Tibial nerve (tissue), 4 donors: ENCODE measurements at regions not wholly inside any gene's neighbourhood (a gene's known extent, or its start where the extent isn't known, plus 50 kb on each side); places are given as distances from the start of the nearest gene placed in this dataset.

Experiments used
- DNase-seq, 2 donors: peaks; one replicate each; pipeline ENCODE4 v3.0.0-alpha.2; 2019; ENCODE audit warnings: low spot score in 2 of 2
- H3K27ac ChIP-seq, 4 donors: fragments of 200-600 bp; sonication (generic) in 3 of 4; one replicate each; pipeline ENCODE4 v1.5.1; 2017 to 2019; ENCODE audit warnings: mild to moderate bottlenecking in 1 of 4
- H3K27me3 ChIP-seq, 2 donors: fragments of 200-600 bp; sonication (generic) in 1 of 2; one replicate each; pipeline versions ENCODE4 v1.5.1 to v1.6.0; 2017 to 2019
- H3K36me3 ChIP-seq, 3 donors: fragments of 200-600 bp; sonication (generic); one replicate each; pipeline ENCODE4 v1.5.1; 2018 to 2019
- H3K4me1 ChIP-seq, 4 donors: fragments of 200-600 bp; sonication (generic) in 3 of 4; one replicate each; pipeline ENCODE4 v1.5.1; 2017 to 2019
- H3K4me3 ChIP-seq, 4 donors: fragments of 200-600 bp; sonication (generic) in 3 of 4; one replicate each; pipeline ENCODE4 v1.5.1; 2017 to 2019; ENCODE audit warnings: mild to moderate bottlenecking in 1 of 4, moderate library complexity in 1 of 4
- H3K9me3 ChIP-seq, 4 donors: fragments of 200-600 bp; sonication (generic) in 3 of 4; one replicate each; pipeline ENCODE4 v1.5.1; 2017 to 2019
- EP300 ChIP-seq, 2 donors: sonication (generic); formaldehyde crosslinking; IDR thresholded peaks; one replicate each; pipeline ENCODE4 v1.6.1; 2017; ENCODE audit warnings: antibody characterized with exemption in 2 of 2, mild to moderate bottlenecking in 1 of 2
- POLR2A ChIP-seq, 2 donors: fragments of 450-650 bp; IDR thresholded peaks; one replicate each; pipeline ENCODE4 v1.6.1; 2017; ENCODE audit warnings: antibody characterized with exemption in 2 of 2, mild to moderate bottlenecking in 2 of 2, moderate library complexity in 2 of 2
- WGBS, 2 donors: methylation state at CpG; one replicate each; pipeline ENCODE4 v1.1.5; 2018; 5-methylcytosine and 5-hydroxymethylcytosine counted together
- TF ChIP-seq, protein P1 (sequence below), 5 experiments: fragments of 200-600 bp in 3 of 5; fragments of 450-650 bp in 2 of 5; sonication (generic) in 3 of 5; IDR thresholded peaks; one replicate each; pipeline ENCODE4 v1.5.1; 2016 to 2019; ENCODE audit warnings: antibody characterized with exemption in 5 of 5, mild to moderate bottlenecking in 3 of 5, moderate library complexity in 2 of 5

DNA sequence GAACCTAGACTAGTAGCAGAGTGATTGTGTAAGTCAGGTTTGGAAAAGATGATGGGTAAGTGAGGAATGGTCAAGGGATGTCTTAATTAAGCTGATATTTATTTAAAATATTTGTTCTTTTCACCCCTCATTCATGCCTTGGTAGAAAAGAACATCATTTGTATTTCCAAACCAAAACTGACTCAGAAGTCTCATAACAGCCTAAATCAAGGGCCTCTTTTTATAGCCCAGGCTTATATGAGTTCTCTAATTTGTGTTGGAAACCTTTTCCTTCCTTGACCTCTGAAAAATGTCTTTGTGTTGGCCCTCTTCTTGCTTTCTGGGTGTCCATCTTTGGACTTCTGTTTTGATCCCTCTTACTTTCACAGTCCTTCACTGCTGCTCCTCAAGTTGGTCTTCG is 1428.2 kb downstream of the MRPL39 start:
- no peaks in the 10 kb centered on the region for H3K4me1 ChIP-seq
- no peak overlapping the region for H3K4me3 ChIP-seq
- H3K36me3 ChIP-seq: no peaks in the 10 kb centered on the region
- H3K27me3 ChIP-seq: no peaks in the 10 kb centered on the region
- DNase-seq: no peak
- WGBS, 2 donors: 72 to 83% methylated on average over 1 of the region's 1 CpG
- no peak overlapping the region for H3K27ac ChIP-seq
- peaks cover 0 to 3% (median 0%) of the 10 kb centered on the region in 4 donors for H3K9me3 ChIP-seq
- TF ChIP-seq, protein P1, sequence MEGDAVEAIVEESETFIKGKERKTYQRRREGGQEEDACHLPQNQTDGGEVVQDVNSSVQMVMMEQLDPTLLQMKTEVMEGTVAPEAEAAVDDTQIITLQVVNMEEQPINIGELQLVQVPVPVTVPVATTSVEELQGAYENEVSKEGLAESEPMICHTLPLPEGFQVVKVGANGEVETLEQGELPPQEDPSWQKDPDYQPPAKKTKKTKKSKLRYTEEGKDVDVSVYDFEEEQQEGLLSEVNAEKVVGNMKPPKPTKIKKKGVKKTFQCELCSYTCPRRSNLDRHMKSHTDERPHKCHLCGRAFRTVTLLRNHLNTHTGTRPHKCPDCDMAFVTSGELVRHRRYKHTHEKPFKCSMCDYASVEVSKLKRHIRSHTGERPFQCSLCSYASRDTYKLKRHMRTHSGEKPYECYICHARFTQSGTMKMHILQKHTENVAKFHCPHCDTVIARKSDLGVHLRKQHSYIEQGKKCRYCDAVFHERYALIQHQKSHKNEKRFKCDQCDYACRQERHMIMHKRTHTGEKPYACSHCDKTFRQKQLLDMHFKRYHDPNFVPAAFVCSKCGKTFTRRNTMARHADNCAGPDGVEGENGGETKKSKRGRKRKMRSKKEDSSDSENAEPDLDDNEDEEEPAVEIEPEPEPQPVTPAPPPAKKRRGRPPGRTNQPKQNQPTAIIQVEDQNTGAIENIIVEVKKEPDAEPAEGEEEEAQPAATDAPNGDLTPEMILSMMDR (IDR thresholded peaks at IDR 0.05): no peak
- TF ChIP-seq POLR2A (IDR thresholded peaks at IDR 0.05): no peak
- TF ChIP-seq EP300 (IDR thresholded peaks at IDR 0.05): no peak

DNA sequence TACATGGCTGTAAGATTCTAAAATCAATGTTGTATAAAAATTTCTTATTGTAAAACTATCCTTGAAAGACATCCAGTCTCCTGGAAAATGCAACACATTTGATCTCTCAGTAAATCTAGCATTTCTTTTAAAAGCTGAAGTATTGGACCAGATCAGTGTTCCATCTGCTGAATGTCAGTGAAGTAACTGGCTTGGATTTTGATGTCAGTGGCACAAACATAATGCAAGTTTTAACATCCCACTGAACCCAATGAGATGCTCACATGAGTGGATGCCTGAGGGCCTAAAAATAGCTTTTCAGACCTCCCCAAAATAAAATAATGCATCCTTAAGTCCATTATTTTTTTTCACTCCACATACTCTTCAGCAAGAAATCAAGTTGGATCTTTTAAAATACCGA is 1432.2 kb downstream of the MRPL39 start:
- no peaks in the 10 kb centered on the region for H3K4me1 ChIP-seq
- H3K27ac ChIP-seq: no peak overlapping the region
- H3K4me3 ChIP-seq: no peak overlapping the region
- TF ChIP-seq POLR2A (IDR thresholded peaks at IDR 0.05) (no peak), EP300 (IDR thresholded peaks at IDR 0.05) (no peak)
- TF ChIP-seq, protein P1 (IDR thresholded peaks at IDR 0.05): no peak
- DNase-seq: no peak
- H3K27me3 ChIP-seq: no peaks in the 10 kb centered on the region
- H3K9me3 ChIP-seq: peaks cover 0 to 3% (median 0%) of the 10 kb centered on the region in 4 donors
- 87 to 92% methylated on average over 1 of the region's 1 CpG for WGBS, 2 donors
- H3K36me3 ChIP-seq: no peaks in the 10 kb centered on the region

DNA sequence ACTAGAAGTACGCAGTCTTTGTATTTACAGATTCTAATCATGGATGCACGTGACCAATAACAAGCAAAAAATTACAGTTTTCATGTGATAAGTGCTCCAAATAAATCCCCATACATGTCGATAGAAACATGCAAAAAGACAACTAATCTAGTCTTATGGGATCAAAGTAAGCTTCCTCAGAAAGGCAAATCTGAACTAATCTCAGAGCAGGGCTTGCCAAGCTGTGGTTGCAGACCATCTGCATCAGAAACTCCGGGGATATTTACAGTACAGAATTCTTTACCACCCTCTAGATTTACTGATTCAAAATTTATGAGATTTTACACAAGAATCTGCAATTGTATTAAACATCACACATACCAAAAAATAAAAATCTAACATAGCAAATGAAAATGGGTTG is 1435.5 kb downstream of the MRPL39 start:
- 87 to 93% methylated on average over 4 of the region's 4 CpGs for WGBS, 2 donors

DNA sequence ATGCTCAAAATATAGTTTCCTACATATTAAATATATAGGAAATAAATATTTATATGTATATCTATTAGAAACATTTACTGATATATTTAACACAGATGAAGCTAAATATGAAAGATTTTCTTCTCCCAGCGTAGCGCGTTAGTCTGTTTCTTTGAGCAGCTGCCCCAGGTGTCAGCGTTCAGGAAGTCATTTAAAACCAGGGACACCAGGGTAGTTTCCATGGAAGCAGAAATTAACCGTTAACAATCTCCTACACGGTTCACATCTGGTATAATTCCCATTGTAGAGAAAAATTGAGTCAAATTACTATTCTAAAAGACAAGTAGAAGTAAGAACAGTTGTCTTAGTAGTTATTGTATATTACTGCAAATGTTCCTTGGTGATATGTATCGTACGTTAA is 1443.7 kb downstream of the MRPL39 start:
- no peak for DNase-seq
- H3K4me1 ChIP-seq: no peaks in the 10 kb centered on the region
- H3K27me3 ChIP-seq: no peaks in the 10 kb centered on the region
- TF ChIP-seq EP300 (IDR thresholded peaks at IDR 0.05) (no peak), POLR2A (IDR thresholded peaks at IDR 0.05) (no peak)
- TF ChIP-seq, protein P1 (IDR thresholded peaks at IDR 0.05): no peak
- 70 to 74% methylated on average over 8 of the region's 8 CpGs for WGBS, 2 donors
- H3K9me3 ChIP-seq: no peaks in the 10 kb centered on the region
- no peak overlapping the region for H3K4me3 ChIP-seq
- no peak overlapping the region for H3K27ac ChIP-seq
- H3K36me3 ChIP-seq: no peaks in the 10 kb centered on the region

More for the DNA sequence above, 1435.5 kb downstream of the MRPL39 start:
- DNase-seq: no peak
- Histone ChIP-seq H3K27me3 (no peaks in the 10 kb centered on the region), H3K4me1 (no peaks in the 10 kb centered on the region), H3K36me3 (no peaks in the 10 kb centered on the region), H3K4me3 (no peak overlapping the region), H3K9me3 (no peaks in the 10 kb centered on the region), H3K27ac (no peak overlapping the region)
- TF ChIP-seq, protein P1 (IDR thresholded peaks at IDR 0.05): no peak
- TF ChIP-seq POLR2A (IDR thresholded peaks at IDR 0.05) (no peak), EP300 (IDR thresholded peaks at IDR 0.05) (no peak)

DNA sequence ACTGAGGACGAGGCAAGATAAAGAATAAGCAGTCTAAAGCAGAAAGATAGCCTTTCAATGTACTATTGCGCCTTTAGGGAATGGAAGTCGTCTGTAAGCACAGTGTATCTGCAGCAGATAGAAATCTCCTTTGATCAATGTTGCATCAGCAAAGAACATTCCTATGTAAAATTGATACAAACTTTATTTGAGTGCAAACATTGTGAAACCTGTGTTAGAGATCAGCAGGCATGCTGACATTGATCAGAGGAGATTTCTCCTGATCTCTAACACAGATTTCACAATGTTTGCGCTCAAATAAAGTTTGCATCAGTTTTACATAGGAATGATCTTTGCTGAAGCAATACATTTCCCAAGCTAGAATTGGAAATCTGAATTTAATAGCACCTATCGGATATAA is 1446.8 kb downstream of the MRPL39 start:
- no peaks in the 10 kb centered on the region for H3K4me1 ChIP-seq
- no peaks in the 10 kb centered on the region for H3K36me3 ChIP-seq
- H3K9me3 ChIP-seq: no peaks in the 10 kb centered on the region
- H3K27ac ChIP-seq: no peak overlapping the region
- no peak overlapping the region for H3K4me3 ChIP-seq
- no peak for TF ChIP-seq POLR2A (IDR thresholded peaks at IDR 0.05)
- TF ChIP-seq, protein P1 (IDR thresholded peaks at IDR 0.05): no peak
- DNase-seq: no peak
- H3K27me3 ChIP-seq: no peaks in the 10 kb centered on the region
- 73 to 79% methylated on average over 5 of the region's 5 CpGs for WGBS, 2 donors
